ENCODE measurements at regions not wholly inside any gene's neighbourhood (a gene's known extent, or its start where the extent isn't known, plus 50 kb on each side); places are given as distances from the start of the nearest gene placed in this dataset.

- TF ChIP-seq YY1 (IDR thresholded peaks at IDR 0.05) = no peak
Measured at GRCh38 chr2:239535413-239536144, 134.8 kb upstream of the HDAC4 start (continued).

GRCh38 chr2:239534581-239535412 lies 134.0 kb upstream of the HDAC4 start:
- Histone ChIP-seq H3K27ac (ENCODE audit: low read depth in 1 of 2, low read length in 2 of 2) (no peak overlapping the region), H3K4me3 (ENCODE audit: low read depth in 1 of 3, low read length in 3 of 3) (no peak overlapping the region), H3K4me1 (ENCODE audit: control insufficient read depth in 4 of 4, insufficient read depth in 4 of 4, low read length in 3 of 4) (no peaks in the 10 kb centered on the region), H3K9ac (ENCODE audit: low read depth in 1 of 2, low read length in 2 of 2) (no peak overlapping the region), H3K27me3 (ENCODE audit: control insufficient read depth in 4 of 4, insufficient read depth in 4 of 4, low read length in 3 of 4) (no peaks in the 10 kb centered on the region), H3K9me3 (ENCODE audit: control insufficient read depth in 4 of 4, low read length in 3 of 4) (peaks cover 0 to 9% (median 7%) of the 10 kb centered on the region in 4 donors), H3K36me3 (ENCODE audit: control insufficient read depth in 4 of 4, insufficient read depth in 3 of 4, low read depth in 1 of 4, low read length in 3 of 4) (no peaks in the 10 kb centered on the region)
- DNase-seq (ENCODE audit: low spot score) = no peak
- TF ChIP-seq NR2F2 (IDR thresholded peaks at IDR 0.05) = no peak
- no peak for TF ChIP-seq EGR1 (IDR thresholded peaks at IDR 0.05; ENCODE audit: low read depth in 2 of 2)
- TF ChIP-seq JUND (IDR thresholded peaks at IDR 0.05) = no peak
- no peak for TF ChIP-seq REST (IDR thresholded peaks at IDR 0.05)
- TF ChIP-seq GABPA (IDR thresholded peaks at IDR 0.05 in 1 of 2, conservative IDR thresholded peaks at IDR 0.05 in 1 of 2) = no peak
- TF ChIP-seq HNF4A (conservative IDR thresholded peaks at IDR 0.05) = no peak
- no peak for TF ChIP-seq ATF3 (IDR thresholded peaks at IDR 0.05)
- TF ChIP-seq YY1 (IDR thresholded peaks at IDR 0.05) = no peak
- TF ChIP-seq SP1 (IDR thresholded peaks at IDR 0.05) = no peak
- no peak for TF ChIP-seq RAD21 (IDR thresholded peaks at IDR 0.05)
- no peak for TF ChIP-seq TAF1 (conservative IDR thresholded peaks at IDR 0.05)
- 86% methylated on average over 14 of the region's 14 CpGs for WGBS

- Histone ChIP-seq H3K27me3 (ENCODE audit: control insufficient read depth in 4 of 4, insufficient read depth in 4 of 4, low read length in 3 of 4) (no peaks in the 10 kb centered on the region), H3K4me3 (ENCODE audit: low read depth in 1 of 3, low read length in 3 of 3) (no peak overlapping the region), H3K36me3 (ENCODE audit: control insufficient read depth in 4 of 4, insufficient read depth in 3 of 4, low read depth in 1 of 4, low read length in 3 of 4) (no peaks in the 10 kb centered on the region), H3K9me3 (ENCODE audit: control insufficient read depth in 4 of 4, low read length in 3 of 4) (peaks cover 0 to 9% (median 7%) of the 10 kb centered on the region in 4 donors), H3K4me1 (ENCODE audit: control insufficient read depth in 4 of 4, insufficient read depth in 4 of 4, low read length in 3 of 4) (no peaks in the 10 kb centered on the region), H3K27ac (ENCODE audit: low read depth in 1 of 2, low read length in 2 of 2) (no peak overlapping the region), H3K9ac (ENCODE audit: low read depth in 1 of 2, low read length in 2 of 2) (no peak overlapping the region)
- no peak for DNase-seq (ENCODE audit: low spot score)
- 73% methylated on average over 10 of the region's 10 CpGs for WGBS
- TF ChIP-seq MAX (IDR thresholded peaks at IDR 0.05) = no peak
- no peak for TF ChIP-seq FOXA2 (IDR thresholded peaks at IDR 0.05)
- TF ChIP-seq GABPA (IDR thresholded peaks at IDR 0.05 in 1 of 2, conservative IDR thresholded peaks at IDR 0.05 in 1 of 2) = no peak
- TF ChIP-seq TAF1 (conservative IDR thresholded peaks at IDR 0.05) = no peak
- no peak for TF ChIP-seq JUND (IDR thresholded peaks at IDR 0.05)
- TF ChIP-seq HNF4G (IDR thresholded peaks at IDR 0.05) = no peak
- TF ChIP-seq RXRA (IDR thresholded peaks at IDR 0.05) = no peak
- no peak for TF ChIP-seq RAD21 (IDR thresholded peaks at IDR 0.05)
- no peak for TF ChIP-seq EGR1 (IDR thresholded peaks at IDR 0.05; ENCODE audit: low read depth in 2 of 2)
- TF ChIP-seq SP1 (IDR thresholded peaks at IDR 0.05) = no peak
- TF ChIP-seq HNF4A (conservative IDR thresholded peaks at IDR 0.05) = no peak
- no peak for TF ChIP-seq REST (IDR thresholded peaks at IDR 0.05)
- no peak for TF ChIP-seq FOXA1 (IDR thresholded peaks at IDR 0.05)
- no peak for TF ChIP-seq ATF3 (IDR thresholded peaks at IDR 0.05)
Measured at GRCh38 chr2:239533569-239534316, 132.9 kb upstream of the HDAC4 start.

Data from liver (tissue), 7 donors.